ENCODE measurements at regions not wholly inside any gene's neighbourhood (a gene's known extent, or its start where the extent isn't known, plus 50 kb on each side); places are given as distances from the start of the nearest gene placed in this dataset.
"Not testable (repeated sequence)": the region's sequence is repeated elsewhere in the genome, so short reads cannot be mapped to it uniquely, and the experiment has no call there.

DNA sequence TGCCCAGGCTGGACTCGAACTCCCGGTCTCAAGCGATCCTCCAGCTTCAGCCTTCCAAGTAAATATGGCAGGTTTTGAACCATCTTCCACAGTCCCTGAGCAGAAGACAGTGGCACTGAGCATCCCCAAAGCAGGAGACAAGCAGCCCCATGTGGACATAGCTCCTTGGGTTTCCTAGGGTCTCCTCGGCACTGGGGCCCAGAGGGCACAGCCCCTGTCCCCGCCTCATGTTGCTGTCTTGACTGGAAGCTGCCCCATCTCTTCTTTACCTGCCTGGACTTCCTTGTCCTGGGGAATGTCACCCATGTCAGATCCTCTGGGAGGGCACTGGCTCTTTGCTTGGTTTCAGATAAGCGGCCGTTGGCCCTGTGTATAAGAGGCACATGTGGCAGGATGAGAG lies 263.7 kb upstream of the RAB4A start:
- no peak for DNase-seq (ENCODE audit: low read depth)
- H3K9me3 ChIP-seq (ENCODE audit: control insufficient read depth, low read length): no peaks in the 10 kb centered on the region
- H3K4me3 ChIP-seq (ENCODE audit: low read length): no peak overlapping the region
- H3K9ac ChIP-seq (ENCODE audit: low read length): no peak overlapping the region
- H3K36me3 ChIP-seq (ENCODE audit: control insufficient read depth, insufficient read depth, low read length, severe bottlenecking): no peaks in the 10 kb centered on the region
- no peaks in the 10 kb centered on the region for H3K4me1 ChIP-seq (ENCODE audit: control insufficient read depth, insufficient read depth, low read length)
- peaks cover 9% of the 10 kb centered on the region for H3K27me3 ChIP-seq (replicated peaks; ENCODE audit: control insufficient read depth, insufficient read depth, low read length)

DNA sequence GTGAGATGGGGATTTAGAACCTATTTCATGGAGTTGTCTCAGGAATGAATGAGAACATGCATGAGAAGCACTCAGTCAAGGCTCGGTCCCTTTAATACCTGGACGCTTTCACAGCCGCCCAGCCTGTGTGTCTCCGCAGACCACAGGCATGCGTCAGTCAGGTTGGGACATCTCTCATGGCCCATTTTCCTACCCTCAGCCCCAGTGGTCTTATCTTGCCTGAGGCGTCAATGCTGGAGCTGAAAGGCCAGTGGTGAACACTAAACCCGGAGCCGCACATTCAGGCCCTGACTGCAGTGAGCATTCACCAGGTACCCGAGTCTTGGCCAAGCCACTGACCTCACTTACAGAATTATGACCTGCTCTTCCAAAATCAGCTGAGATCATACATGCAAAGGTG lies 263.2 kb upstream of the RAB4A start:
- no peaks in the 10 kb centered on the region for H3K4me1 ChIP-seq (ENCODE audit: control insufficient read depth, insufficient read depth, low read length)
- no peaks in the 10 kb centered on the region for H3K9me3 ChIP-seq (ENCODE audit: control insufficient read depth, low read length)
- peaks cover 9% of the 10 kb centered on the region for H3K27me3 ChIP-seq (replicated peaks; ENCODE audit: control insufficient read depth, insufficient read depth, low read length)
- H3K4me3 ChIP-seq (ENCODE audit: low read length): no peak overlapping the region
- no peak overlapping the region for H3K9ac ChIP-seq (ENCODE audit: low read length)
- no peaks in the 10 kb centered on the region for H3K36me3 ChIP-seq (ENCODE audit: control insufficient read depth, insufficient read depth, low read length, severe bottlenecking)
- DNase-seq (ENCODE audit: low read depth): no peak

DNA sequence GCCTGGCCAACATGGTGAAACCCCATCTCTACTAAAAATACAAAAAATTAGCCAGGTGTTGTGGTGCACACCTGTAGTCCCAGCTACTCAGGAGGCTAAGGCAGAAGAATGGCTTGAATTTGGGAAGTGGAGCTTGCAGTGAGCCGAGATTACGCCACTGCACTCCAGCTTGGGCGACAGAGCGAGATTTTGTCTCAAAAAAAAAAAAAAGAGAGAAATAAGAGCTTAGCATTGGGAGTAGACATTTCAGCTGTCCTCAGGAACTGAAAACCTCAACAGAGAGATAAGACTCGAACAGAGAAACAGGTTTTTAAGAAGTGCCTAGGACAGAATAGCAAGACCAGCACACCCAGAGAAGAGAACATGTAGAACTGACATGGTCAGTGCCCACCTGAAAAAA lies 262.6 kb upstream of the RAB4A start:
- not testable (repeated sequence) for H3K9me3 ChIP-seq (ENCODE audit: control insufficient read depth, low read length); H3K4me3 ChIP-seq (ENCODE audit: low read length); H3K4me1 ChIP-seq (ENCODE audit: control insufficient read depth, insufficient read depth, low read length); H3K9ac ChIP-seq (ENCODE audit: low read length); H3K36me3 ChIP-seq (ENCODE audit: control insufficient read depth, insufficient read depth, low read length, severe bottlenecking); H3K27me3 ChIP-seq (replicated peaks; ENCODE audit: control insufficient read depth, insufficient read depth, low read length); DNase-seq (ENCODE audit: low read depth)

DNA sequence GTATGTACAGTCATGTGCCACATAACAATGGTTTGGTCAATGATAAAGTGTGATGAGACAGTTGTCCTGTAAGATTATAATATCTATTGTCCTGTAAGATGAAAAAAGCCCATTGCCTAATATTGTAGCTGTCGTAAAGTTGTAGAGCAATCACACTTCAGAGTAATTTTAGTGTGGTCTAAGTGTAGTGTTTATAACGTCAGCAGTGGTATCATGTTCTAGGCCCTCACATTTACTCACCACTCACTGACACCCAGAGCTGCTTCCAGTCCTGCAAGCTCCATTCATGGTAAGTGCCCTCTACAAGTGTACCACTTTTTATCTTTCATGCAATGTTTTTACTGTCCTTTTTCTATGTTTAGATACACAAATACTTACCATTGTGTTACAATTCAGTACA lies 259.9 kb upstream of the RAB4A start:
- peaks cover 6% of the 10 kb centered on the region for H3K27me3 ChIP-seq (replicated peaks; ENCODE audit: control insufficient read depth, insufficient read depth, low read length)
- no peaks in the 10 kb centered on the region for H3K9me3 ChIP-seq (ENCODE audit: control insufficient read depth, low read length)
- H3K36me3 ChIP-seq (ENCODE audit: control insufficient read depth, insufficient read depth, low read length, severe bottlenecking): no peaks in the 10 kb centered on the region
- H3K9ac ChIP-seq (ENCODE audit: low read length): no peak overlapping the region
- DNase-seq (ENCODE audit: low read depth): no peak
- no peak overlapping the region for H3K4me3 ChIP-seq (ENCODE audit: low read length)
- H3K4me1 ChIP-seq (ENCODE audit: control insufficient read depth, insufficient read depth, low read length): no peaks in the 10 kb centered on the region

DNA sequence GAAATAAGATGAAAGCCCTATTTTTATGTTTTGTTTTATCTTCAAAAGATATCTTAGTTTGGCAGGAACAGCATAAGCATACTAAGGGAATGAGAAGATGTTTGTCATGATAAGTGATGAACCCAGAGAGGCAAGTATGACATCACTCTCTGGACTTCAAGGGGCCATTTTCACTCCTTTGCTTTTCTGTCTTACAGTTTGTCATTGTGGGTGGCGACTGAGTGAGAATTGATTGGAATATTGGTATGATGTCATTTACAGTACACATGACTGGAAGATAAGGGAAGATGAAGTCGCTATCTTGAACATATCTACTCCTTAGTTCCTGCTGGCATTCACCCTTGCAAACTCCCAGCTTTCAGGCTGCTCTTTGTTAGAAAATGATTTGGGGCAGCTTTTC lies 258.1 kb upstream of the RAB4A start:
- Histone ChIP-seq H3K36me3 (ENCODE audit: control insufficient read depth, insufficient read depth, low read length, severe bottlenecking) (no peaks in the 10 kb centered on the region), H3K9ac (ENCODE audit: low read length) (no peak overlapping the region), H3K4me3 (ENCODE audit: low read length) (no peak overlapping the region), H3K4me1 (ENCODE audit: control insufficient read depth, insufficient read depth, low read length) (no peaks in the 10 kb centered on the region), H3K9me3 (ENCODE audit: control insufficient read depth, low read length) (no peaks in the 10 kb centered on the region), H3K27me3 (replicated peaks; ENCODE audit: control insufficient read depth, insufficient read depth, low read length) (peaks cover 12% of the 10 kb centered on the region)
- DNase-seq (ENCODE audit: low read depth): no peak

DNA sequence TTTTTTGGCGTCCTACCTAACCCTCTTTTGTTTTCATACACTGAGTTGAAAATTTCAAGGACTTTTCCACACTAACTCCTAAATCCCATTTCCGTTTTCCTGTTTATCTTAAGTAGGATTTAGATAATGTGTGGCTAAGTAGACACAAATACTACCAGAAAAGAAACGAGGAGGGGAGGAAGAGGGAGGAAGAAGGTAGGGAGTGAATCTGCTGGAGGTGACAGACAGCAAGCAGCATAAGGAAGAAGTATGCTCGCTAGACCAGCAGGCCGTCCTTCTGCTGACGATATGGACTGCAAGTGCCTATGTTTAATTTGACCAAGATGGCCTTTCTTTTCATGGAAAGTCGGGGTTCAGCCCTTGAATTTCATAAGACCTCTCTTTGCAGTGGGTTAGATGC lies 256.9 kb upstream of the RAB4A start:
- H3K4me1 ChIP-seq (ENCODE audit: control insufficient read depth, insufficient read depth, low read length): no peaks in the 10 kb centered on the region
- no peaks in the 10 kb centered on the region for H3K9me3 ChIP-seq (ENCODE audit: control insufficient read depth, low read length)
- H3K9ac ChIP-seq (ENCODE audit: low read length): no peak overlapping the region
- H3K36me3 ChIP-seq (ENCODE audit: control insufficient read depth, insufficient read depth, low read length, severe bottlenecking): no peaks in the 10 kb centered on the region
- DNase-seq (ENCODE audit: low read depth): no peak
- H3K4me3 ChIP-seq (ENCODE audit: low read length): no peak overlapping the region
- H3K27me3 ChIP-seq (replicated peaks; ENCODE audit: control insufficient read depth, insufficient read depth, low read length): peaks cover 23% of the 10 kb centered on the region

DNA sequence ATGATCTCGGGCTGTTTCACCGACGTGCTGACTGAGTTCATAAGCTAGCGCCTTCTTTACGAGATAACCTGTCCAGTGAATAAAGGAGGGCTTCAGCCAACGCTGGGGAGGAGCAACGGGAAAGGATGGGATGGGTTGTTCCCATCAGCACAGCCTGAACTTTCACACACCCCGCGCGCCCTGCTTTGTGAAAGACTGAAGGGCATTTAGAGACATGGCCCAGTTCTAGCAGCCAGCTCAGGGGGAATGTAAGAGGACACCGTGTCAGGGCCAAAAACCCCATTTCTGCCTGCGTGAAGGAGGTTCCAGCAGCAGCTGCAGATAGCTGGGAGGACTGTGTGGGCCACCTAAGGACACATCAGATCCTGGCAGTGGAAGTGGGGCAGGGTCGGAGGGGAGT lies 255.1 kb upstream of the RAB4A start:
- Histone ChIP-seq H3K9me3 (ENCODE audit: control insufficient read depth, low read length) (no peaks in the 10 kb centered on the region), H3K27me3 (replicated peaks; ENCODE audit: control insufficient read depth, insufficient read depth, low read length) (peaks cover 23% of the 10 kb centered on the region), H3K9ac (ENCODE audit: low read length) (no peak overlapping the region), H3K4me3 (ENCODE audit: low read length) (no peak overlapping the region), H3K36me3 (ENCODE audit: control insufficient read depth, insufficient read depth, low read length, severe bottlenecking) (no peaks in the 10 kb centered on the region), H3K4me1 (ENCODE audit: control insufficient read depth, insufficient read depth, low read length) (no peaks in the 10 kb centered on the region)
- DNase-seq (ENCODE audit: low read depth): no peak

DNA sequence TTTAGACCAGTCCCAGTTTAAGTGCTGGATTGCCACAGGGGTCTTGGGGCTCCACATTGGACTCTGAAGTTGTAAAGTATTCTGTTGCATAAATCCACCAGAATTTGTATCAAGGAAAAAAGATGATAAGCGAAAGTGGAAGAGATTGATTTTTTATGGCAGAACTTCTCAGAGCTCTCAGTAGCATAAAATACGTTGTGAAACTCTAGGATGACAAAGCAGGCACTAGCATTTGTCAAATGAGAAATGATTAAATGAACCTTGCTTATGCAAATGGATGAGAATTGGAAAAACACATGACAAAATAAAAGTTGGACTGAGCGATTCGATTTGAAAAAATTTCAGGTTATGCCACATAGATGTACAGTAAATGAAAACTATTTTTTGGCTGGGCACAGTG lies 253.8 kb upstream of the RAB4A start:
- Histone ChIP-seq H3K36me3 (ENCODE audit: control insufficient read depth, insufficient read depth, low read length, severe bottlenecking) (no peaks in the 10 kb centered on the region), H3K4me1 (ENCODE audit: control insufficient read depth, insufficient read depth, low read length) (no peaks in the 10 kb centered on the region), H3K9me3 (ENCODE audit: control insufficient read depth, low read length) (no peaks in the 10 kb centered on the region), H3K9ac (ENCODE audit: low read length) (no peak overlapping the region), H3K27me3 (replicated peaks; ENCODE audit: control insufficient read depth, insufficient read depth, low read length) (peaks cover 23% of the 10 kb centered on the region), H3K4me3 (ENCODE audit: low read length) (no peak overlapping the region)
- DNase-seq (ENCODE audit: low read depth): no peak

DNA sequence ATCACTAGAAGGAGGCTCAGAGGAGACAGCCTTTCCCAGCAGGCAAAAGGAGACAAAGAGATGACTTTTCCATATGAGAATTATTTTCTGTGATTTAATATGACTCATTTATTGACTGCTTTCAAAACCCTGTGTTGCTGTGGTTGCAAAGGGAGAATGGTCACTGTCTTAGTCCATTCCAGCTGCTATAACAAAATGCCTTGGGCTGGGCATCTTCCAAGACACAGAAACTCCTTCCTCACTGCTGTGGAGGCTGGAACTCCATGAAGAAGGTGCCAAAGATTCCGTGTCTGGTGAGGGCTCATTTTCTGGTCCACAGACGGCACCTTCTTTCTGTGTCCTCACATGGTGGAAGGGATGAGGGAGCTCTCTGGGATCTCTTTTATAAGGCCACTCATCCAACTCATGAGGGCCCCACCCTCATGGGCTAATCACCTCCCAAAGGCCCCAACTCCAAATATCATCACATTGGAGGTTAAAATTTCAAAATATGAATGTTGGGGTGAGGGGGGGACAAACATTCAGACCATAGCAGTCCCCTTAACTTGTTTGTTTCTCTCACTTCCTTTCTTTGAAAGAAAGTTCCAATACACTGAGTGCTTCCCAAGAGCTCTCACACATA lies 252.1 kb upstream of the RAB4A start:
- Histone ChIP-seq H3K4me1 (ENCODE audit: control insufficient read depth, insufficient read depth, low read length) (no peaks in the 10 kb centered on the region), H3K4me3 (ENCODE audit: low read length) (no peak overlapping the region), H3K9ac (ENCODE audit: low read length) (no peak overlapping the region), H3K27me3 (replicated peaks; ENCODE audit: control insufficient read depth, insufficient read depth, low read length) (peaks cover 27% of the 10 kb centered on the region), H3K9me3 (ENCODE audit: control insufficient read depth, low read length) (no peaks in the 10 kb centered on the region), H3K36me3 (ENCODE audit: control insufficient read depth, insufficient read depth, low read length, severe bottlenecking) (no peaks in the 10 kb centered on the region)
- DNase-seq (ENCODE audit: low read depth): no peak

DNA sequence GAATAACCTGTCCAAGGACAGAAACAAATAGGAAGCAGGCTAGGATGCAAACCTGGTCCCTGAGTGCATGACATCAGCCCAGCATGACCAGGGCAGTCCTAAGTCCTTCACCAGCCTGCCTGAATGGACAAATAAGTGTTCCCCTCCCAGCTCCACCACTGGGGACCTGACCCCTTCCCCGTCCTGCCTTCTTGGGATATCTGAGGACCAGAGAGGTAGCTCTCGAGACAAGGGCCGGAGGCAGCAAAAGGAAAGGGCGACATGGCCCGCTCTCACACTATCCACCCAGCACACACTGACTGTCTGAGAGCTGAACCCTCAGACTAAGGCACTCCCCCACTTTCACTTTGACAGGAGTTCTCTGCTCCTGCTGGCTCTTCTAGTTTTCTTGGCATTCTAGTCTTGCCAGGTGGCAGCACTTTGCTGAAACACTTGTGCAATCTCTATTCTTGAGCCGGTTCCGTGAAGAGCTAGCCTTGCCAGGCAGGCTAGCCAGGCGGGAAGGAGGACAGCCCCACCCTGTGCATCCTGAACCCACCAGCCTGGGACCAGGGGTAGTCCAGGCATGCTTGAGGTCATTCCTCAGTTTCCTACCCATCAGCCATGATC lies 251.1 kb upstream of the RAB4A start:
- Histone ChIP-seq H3K9ac (ENCODE audit: low read length) (no peak overlapping the region), H3K36me3 (ENCODE audit: control insufficient read depth, insufficient read depth, low read length, severe bottlenecking) (no peaks in the 10 kb centered on the region), H3K4me3 (ENCODE audit: low read length) (no peak overlapping the region), H3K27me3 (replicated peaks; ENCODE audit: control insufficient read depth, insufficient read depth, low read length) (peaks cover 27% of the 10 kb centered on the region), H3K4me1 (ENCODE audit: control insufficient read depth, insufficient read depth, low read length) (peaks cover 5% of the 10 kb centered on the region), H3K9me3 (ENCODE audit: control insufficient read depth, low read length) (no peaks in the 10 kb centered on the region)
- no peak for DNase-seq (ENCODE audit: low read depth)

DNA sequence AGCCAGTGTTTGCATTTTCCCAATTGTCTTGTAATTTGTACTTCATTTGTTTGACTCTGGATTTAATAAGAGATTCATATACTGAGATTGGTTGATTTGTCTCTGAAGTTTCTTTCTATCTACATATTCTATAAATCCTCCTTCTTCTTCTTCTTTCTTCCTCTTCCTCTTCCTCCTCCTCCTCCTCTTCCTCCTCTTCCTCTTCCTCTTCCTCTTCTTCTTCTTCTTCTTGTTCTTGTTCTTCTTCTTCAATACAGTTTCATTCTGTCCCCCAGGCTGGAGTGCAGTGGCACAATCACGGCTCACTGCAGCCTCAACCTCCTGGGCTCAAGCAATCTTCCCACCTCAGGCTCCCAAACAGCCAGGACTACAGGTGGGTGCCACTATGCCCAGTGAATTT lies 249.9 kb upstream of the RAB4A start:
- peaks cover 13% of the 10 kb centered on the region for H3K4me1 ChIP-seq (ENCODE audit: control insufficient read depth, insufficient read depth, low read length)

More for the DNA sequence above, 249.9 kb upstream of the RAB4A start:
- H3K36me3 ChIP-seq (ENCODE audit: control insufficient read depth, insufficient read depth, low read length, severe bottlenecking); H3K9ac ChIP-seq (ENCODE audit: low read length); H3K9me3 ChIP-seq (ENCODE audit: control insufficient read depth, low read length); DNase-seq (ENCODE audit: low read depth); H3K4me3 ChIP-seq (ENCODE audit: low read length): not testable (repeated sequence)
- H3K27me3 ChIP-seq (replicated peaks; ENCODE audit: control insufficient read depth, insufficient read depth, low read length): peaks cover 27% of the 10 kb centered on the region
